Testis (tissue), 2 donors: ENCODE measurements at regions not wholly inside any gene's neighbourhood (a gene's known extent, or its start where the extent isn't known, plus 50 kb on each side); places are given as distances from the start of the nearest gene placed in this dataset.

ENCODE experiments used
- POLR2A ChIP-seq: fragments of 450-650 bp; IDR thresholded peaks from one replicate; pipeline ENCODE4 v1.6.1; 2017; ENCODE audit warnings: antibody characterized with exemption, mild to moderate bottlenecking, moderate library complexity
- TF ChIP-seq, protein P1 (sequence below), 3 experiments: fragments of 450-650 bp in 2 of 3; fragments of 200-600 bp in 1 of 3; sonication (generic) in 1 of 3; IDR thresholded peaks; one replicate each; pipeline ENCODE4 v1.5.1; 2016 to 2019; ENCODE audit warnings: antibody characterized with exemption in 3 of 3, mild to moderate bottlenecking in 2 of 3, moderate library complexity in 1 of 3

DNA sequence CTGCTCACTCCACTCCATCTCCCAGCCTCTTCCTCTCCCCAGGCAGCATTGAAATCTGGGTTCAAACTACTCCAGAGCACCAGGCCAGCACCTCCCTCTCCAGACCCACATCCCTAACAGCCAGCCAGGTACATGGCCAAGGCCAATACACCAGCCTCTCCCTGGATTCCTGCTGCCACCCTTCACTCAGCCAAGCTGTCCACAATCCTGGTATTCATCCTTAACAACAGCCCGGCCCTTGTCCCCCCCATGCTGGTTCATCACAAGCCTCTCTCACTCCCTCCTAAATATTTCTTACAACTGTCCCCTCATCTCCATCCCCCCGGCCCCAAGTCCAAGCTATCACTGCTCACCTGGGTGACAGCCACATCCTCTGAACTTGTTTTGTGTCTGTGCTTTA is 129.9 kb upstream of the HAAO start:
- no peak for TF ChIP-seq POLR2A
- TF ChIP-seq, protein P1, sequence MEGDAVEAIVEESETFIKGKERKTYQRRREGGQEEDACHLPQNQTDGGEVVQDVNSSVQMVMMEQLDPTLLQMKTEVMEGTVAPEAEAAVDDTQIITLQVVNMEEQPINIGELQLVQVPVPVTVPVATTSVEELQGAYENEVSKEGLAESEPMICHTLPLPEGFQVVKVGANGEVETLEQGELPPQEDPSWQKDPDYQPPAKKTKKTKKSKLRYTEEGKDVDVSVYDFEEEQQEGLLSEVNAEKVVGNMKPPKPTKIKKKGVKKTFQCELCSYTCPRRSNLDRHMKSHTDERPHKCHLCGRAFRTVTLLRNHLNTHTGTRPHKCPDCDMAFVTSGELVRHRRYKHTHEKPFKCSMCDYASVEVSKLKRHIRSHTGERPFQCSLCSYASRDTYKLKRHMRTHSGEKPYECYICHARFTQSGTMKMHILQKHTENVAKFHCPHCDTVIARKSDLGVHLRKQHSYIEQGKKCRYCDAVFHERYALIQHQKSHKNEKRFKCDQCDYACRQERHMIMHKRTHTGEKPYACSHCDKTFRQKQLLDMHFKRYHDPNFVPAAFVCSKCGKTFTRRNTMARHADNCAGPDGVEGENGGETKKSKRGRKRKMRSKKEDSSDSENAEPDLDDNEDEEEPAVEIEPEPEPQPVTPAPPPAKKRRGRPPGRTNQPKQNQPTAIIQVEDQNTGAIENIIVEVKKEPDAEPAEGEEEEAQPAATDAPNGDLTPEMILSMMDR (IDR thresholded peaks at IDR 0.05) = no peak
